C4-2B (cell line): ENCODE measurements at regions not wholly inside any gene's neighbourhood (a gene's known extent, or its start where the extent isn't known, plus 50 kb on each side); places are given as distances from the start of the nearest gene placed in this dataset.

Experiments used
- CTCF ChIP-seq: fragments of 450-650 bp; conservative IDR thresholded peaks from 2 replicates; pipeline ENCODE4 v1.5.1; 2017; ENCODE audit warnings: mild to moderate bottlenecking
- ZFX ChIP-seq: fragments of 450-650 bp; IDR thresholded peaks from 2 replicates; pipeline ENCODE4 v1.6.1; 2017

- TF ChIP-seq CTCF = no peak
- TF ChIP-seq ZFX = no peak
Observed at GRCh38 chr4:37503261-37503660, 182.9 kb downstream of the RELL1 start.
